HG03439 (cell line): ENCODE measurements at regions not wholly inside any gene's neighbourhood (a gene's known extent, or its start where the extent isn't known, plus 50 kb on each side); places are given as distances from the start of the nearest gene placed in this dataset.

ENCODE experiments used
- ATAC-seq: cut with Tn5 transposase; IDR thresholded peaks from one replicate; pipeline ENCODE4 v1.9.1; 2021; ENCODE audit warnings: mild to moderate bottlenecking, moderate library complexity; ENCODE audit not compliant: unreplicated experiment

DNA sequence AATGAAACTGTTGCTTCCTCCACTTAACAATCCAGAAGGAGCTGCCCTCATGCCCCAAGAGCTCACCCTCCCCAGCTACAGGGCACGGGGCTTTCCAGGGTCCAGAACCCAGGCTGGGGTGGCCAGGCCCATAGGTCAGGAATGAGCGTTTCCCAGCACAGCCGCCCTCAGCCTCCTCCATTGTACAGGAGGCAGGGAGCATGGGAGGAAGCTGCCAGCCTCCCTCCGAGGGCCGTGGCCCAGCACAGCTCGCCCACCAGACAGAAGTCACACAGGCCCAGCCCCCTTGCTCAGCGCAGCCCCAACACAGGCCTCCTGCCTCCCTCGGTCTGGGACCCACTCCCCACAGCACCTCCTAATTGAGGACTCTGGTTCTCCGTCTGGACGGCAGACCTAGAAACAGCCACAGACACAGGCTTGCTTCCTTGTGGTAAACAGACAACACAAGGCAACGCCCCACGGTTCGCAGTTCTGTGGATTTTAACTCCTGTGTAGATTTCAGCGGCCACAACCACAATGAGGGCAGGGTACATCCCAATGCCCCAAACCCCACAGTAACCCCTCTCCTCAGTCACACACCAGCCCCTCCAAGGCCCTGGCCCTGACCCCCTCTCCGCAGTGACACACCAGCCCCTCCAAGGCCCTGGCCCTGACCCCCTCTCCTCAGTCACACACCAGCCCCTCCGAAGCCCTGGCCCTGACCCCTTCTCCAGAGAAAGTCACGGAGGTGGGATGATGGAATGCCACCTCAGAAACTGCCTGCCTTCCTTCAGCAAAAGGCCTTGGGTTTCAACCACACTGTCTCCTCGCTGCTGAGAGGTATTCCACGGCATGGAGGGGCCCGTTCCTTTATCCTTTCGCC lies 173.5 kb downstream of the DLL1 start:
- no peak for ATAC-seq

DNA sequence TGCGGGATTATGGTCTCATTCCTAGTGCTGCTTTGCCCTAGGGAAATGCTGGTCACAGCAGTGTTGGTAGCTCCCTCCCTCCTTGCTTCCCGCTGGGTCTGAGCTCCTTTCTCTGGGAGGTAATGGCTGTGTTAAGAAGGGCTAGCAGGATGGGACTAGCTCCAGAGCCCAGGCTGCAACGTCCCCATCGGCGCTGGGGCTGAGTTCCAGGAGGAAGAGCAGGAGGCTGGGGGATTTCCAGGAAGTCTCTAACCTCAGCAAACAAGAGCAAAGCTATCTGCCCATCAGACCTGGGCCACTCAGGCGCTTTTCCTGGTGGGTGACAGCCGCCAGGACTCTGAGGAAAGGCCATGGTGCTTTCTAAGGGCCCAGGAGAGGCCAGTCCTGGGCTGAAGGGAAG lies 174.2 kb downstream of the DLL1 start:
- ATAC-seq = no peak

DNA sequence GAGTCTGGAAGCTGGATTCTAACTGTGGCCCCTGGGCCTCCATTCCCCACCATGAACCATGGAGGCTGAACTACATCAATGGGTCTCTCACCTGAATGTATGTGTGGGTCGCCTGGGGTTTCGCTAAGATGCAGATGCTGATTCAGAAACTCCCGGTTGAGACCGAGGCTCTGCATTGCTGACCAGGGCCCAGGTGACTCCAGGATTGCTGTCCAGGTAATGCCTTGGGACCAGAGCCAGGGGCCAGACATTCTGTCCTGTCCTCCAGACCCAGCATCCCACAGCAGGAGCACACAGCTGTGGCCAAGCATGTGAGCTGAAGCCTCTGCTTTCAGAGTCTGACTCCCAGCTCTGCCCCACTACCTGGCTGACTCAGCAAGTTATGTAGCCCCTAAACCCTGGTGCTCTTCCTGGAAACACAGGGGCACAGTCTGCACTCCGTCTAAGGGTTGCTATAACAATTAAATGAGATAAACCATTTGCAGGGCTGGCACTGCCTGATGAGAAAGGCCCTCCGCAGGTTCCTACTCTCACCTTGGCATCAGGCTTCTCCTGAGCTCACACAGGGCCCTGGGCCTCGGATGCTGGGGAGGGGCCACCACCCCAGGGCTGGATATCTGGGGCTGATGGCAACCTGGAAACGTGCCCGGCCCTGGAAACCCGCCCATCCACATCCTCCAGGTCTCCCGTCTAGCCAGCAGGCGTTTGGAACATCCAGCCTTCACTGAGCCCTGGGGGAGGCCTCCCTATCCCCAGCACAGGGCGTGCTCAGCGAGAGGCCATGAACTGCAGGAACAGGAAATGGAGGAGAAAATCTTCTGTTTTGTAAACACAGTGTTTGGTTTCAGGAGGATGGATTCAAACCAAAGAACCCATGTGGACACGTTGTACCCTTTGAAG lies 175.7 kb downstream of the DLL1 start:
- ATAC-seq = no peak

GRCh38 chr6:170114187-170114945 lies 176.5 kb downstream of the DLL1 start:
- no peak for ATAC-seq

- ATAC-seq = no peak
These were observed 177.7 kb downstream of the DLL1 start for GRCh38 chr6:170113141-170113540.

- ATAC-seq = no peak
These were observed 178.4 kb downstream of the DLL1 start for GRCh38 chr6:170112583-170112860.

- no peak for ATAC-seq
These were observed 178.9 kb downstream of the DLL1 start for GRCh38 chr6:170111816-170112582.

DNA sequence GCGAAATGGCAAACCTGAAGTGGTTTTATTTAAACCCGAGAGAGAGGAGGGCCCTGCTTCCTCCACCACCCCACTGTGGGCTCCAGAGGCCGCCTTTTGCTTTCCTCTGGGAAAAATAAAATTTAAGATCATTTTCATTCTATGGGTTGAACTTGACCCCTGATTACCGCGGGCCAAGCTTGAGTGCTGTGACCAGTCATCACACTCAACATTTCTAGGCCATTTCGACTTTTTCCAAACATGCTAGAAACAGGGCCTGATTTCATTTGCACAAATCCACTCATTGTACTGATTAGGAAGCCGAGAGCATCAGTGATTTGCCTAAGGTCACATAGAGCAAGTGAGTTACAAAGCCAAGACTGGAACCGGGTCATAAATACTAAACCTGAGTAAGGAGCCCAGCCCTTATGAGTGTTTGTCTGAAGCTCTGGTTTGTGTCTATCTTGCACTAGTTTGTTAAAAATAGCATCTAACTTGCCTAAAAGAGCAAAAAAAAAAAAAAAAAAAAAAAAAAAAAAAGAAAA lies 179.7 kb downstream of the DLL1 start:
- no peak for ATAC-seq

- no peak for ATAC-seq
These were observed 180.4 kb downstream of the DLL1 start for GRCh38 chr6:170110201-170111140.

DNA sequence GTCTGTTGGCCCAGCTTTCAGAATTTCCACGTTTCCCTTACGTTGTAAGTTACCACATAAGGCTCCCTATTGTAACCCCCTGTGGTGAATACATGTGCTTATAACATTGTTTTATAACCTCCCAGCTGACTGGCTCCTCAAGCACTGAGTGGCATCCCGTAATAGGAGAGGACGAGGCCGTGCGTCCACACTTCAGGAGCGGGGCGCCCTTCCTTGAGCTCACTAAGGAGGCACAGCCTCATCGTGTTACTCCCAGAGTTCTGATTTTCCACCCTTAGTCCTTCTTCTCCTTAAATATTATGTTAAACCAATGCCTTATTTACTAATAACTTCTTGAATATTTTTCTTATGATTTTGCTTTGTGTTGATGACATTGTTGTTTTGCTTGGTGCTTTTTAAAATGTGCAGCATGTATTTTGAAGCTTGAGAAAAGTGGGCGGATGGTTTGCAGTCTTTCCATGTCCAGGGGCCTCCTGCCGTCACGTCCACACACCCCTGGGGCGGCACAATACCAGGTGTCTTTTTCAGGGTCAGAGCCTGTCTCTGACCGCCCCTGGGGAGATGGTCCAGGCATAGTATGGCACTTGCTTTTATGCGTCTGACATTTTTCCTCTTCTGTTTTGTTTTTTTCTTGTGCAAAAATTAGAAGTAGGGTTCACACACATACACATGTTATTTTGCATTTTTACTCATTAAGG lies 181.8 kb downstream of the DLL1 start:
- ATAC-seq = no peak

GRCh38 chr6:170108456-170108855 lies 182.4 kb downstream of the DLL1 start:
- ATAC-seq = no peak

GRCh38 chr6:170107606-170108222 lies 183.2 kb downstream of the DLL1 start:
- no peak for ATAC-seq

GRCh38 chr6:170106906-170107525 lies 183.9 kb downstream of the DLL1 start:
- ATAC-seq = no peak

- no peak for ATAC-seq
These were observed 188.0 kb downstream of the DLL1 start for GRCh38 chr6:170102582-170103481.

DNA sequence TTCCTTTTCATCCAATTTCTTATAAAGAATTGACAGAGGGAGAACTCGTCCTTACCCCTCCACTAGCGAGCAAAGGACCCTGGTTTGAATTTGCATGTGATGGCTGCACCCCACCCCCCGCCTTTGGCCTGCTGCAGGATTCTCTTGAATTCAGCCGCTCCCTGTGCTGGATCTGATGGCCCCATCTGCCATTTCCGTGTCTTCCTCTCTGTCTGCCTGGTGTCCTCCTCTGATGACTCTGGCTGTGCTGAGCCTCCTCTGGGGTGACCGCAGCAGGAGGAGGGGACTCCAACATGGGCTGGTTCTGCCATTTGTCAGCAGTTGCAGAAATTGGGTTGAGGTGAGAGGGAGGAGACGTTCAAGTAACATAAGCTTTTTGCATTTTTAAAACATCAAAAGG lies 188.8 kb downstream of the DLL1 start:
- no peak for ATAC-seq

GRCh38 chr6:170101281-170102035 lies 189.4 kb downstream of the DLL1 start:
- ATAC-seq = no peak
